ENCODE measurements at regions not wholly inside any gene's neighbourhood (a gene's known extent, or its start where the extent isn't known, plus 50 kb on each side); places are given as distances from the start of the nearest gene placed in this dataset.

GRCh38 chr7:19558527-19558926, 150.3 kb downstream of the POLR1F start:
- TF ChIP-seq CTCF (IDR thresholded peaks at IDR 0.05; ENCODE audit: low read depth, low read length, poor library complexity, severe bottlenecking) (no peak), EZH2phosphoT487 (IDR thresholded peaks at IDR 0.05; ENCODE audit: borderline replicate concordance, low read length) (no peak)

Data from DOHH2 (cell line).